ENCODE measurements at regions not wholly inside any gene's neighbourhood (a gene's known extent, or its start where the extent isn't known, plus 50 kb on each side); places are given as distances from the start of the nearest gene placed in this dataset.
"Not testable (repeated sequence)": the region's sequence is repeated elsewhere in the genome, so short reads cannot be mapped to it uniquely, and the experiment has no call there.

- DNase-seq, result no peak
These were observed 50.5 kb upstream of the ADGRG2 start for GRCh38 chrX:19172741-19173140.

DNA sequence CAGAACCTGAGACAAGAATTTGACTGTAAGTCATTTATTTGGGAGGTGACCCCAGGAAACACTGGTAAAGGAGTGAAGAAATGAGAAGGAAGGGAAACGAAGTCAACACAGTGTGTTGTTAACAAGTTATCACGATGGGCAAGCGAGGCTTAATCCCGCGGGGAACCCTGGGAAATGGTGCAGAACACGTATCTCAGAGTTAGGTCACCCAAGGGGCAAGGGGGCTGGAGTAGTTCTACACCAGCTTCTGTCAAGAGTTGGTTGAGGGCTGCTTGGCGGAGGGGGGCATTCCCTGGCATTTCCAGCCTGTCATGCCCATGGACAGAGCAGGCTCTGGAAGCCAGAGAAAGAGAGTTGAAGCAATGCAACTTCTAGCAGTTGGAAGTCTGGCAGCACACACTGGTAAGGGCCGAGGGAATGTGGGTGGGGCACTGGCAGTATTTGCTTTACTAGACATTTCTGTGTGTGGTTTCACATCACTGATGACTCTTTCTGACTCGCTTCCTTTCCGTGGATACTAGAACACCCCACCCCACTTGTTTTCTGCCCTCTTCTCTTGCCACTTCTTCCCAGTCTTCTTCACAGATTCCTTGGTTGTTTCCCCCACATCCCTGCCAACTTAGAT, 52.2 kb upstream of the ADGRG2 start:
- peak; percentile 1 for DNase-seq

GRCh38 chrX:19176901-19177630, 54.8 kb upstream of the ADGRG2 start:
- DNase-seq, result no peak

- no peak for DNase-seq
These were observed 55.5 kb upstream of the ADGRG2 start for GRCh38 chrX:19177721-19178120.

DNA sequence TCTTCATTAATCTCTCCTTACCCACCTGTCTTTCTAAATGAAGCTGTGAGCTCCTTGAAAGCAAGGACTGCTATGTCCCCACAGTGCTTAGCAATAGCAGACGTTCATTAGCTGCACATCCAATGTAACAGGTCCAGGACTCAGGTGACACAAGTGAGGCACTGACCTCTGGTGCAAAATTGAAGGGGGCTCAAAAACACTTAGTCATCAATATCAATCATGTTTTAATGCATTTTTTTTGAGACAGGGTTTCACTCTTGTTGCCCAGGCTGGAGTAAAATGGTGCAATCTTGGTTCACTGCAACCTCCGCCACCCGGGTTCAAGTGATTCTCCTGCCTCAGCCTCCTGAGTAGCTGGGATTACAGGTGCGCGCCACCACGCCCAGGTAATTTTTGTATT, 56.1 kb upstream of the ADGRG2 start:
- no peak for DNase-seq

DNA sequence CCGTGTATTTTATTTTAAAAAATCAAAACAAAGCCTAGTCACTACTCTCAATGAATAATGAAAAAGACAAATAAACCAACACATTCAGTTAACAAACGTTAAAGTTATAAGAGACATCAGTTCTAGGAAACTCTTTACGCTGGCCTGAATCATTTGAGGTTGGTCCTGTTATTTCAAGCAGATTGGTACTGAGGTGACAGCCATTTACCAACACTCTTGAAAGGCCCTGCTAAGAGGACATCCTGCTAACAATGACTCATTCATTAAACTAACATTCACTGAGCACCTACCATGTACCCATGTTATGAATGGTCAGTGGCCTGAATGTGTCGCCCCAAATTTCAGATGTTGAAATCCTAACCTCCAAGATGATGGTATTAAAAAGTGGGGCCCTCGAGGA, 57.1 kb upstream of the ADGRG2 start:
- no peak for DNase-seq

GRCh38 chrX:19181345-19181744, 59.1 kb upstream of the ADGRG2 start:
- DNase-seq, result no peak

DNA sequence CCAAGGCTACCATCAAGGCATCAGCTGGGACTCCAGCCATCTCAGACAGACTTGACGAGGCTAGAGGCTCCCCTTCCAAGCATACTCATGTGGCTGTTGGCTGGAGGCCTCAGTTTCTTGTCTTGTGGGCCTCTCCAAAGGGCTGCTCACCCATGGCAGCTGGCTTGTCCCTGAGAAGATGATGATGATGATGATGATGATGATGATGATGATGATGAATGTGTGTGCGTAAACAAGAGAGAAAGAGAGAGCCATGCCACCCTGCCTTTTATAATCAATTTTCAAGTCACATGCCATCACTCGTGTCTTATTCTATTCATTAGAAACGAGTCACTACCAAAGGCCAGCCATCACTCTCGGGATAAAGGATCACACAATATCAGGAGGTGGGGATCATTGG, 60.5 kb upstream of the ADGRG2 start:
- DNase-seq, result no peak

DNA sequence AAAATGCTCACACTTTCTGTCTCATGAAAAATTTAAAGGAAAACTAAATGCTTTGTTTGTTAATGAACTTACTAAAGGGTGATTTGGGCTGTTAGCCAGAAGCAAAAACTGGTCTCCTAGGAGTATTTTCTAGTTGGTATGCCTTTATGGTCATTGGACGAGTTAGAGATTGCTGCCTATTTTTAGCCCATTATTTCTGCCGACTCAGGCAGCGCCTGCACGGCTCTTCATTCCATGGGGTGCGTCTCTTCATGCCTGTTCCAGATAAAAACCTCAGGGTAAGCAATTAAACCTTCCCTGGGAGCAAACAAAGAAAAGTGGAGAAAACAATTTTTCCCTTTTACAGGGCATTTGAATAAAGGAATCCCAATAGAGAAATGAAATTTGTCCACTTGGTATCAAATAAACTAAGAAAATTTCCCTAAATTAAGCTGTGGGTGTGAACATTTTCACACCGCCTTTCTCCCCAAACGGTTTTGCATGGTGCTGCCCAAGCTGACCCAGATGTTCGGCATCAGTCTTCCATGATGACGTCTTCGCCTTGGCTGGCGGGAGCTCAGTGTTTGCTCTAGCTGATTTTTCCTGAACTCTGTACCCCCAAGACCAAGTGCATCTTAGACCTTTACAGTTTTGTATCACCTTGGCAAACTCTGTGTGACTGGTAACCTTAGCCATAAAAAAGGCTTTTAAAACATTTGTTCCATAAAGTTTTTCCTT, 61.7 kb upstream of the ADGRG2 start:
- no peak for DNase-seq

DNA sequence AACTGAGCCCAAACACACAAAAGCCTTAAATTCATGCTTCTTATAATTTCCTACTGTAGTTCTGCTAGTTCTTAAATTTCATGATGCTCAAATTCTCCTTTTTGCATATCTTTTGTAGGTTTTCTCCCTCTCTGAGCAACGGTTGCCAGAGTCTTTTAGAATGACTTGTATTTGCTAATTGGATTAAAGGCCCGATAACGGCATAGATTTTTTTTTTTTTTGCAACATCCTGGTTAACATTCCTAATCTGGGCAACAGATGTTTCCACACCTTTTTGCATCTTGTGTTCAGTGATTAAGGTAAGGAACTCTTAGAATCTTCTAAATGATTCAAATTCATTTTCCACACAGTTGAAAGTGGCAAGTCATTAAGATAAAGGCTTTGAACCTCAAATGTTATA, 66.3 kb upstream of the ADGRG2 start:
- no peak for DNase-seq

GRCh38 chrX:19190902-19191301, 68.6 kb upstream of the ADGRG2 start:
- DNase-seq, result no peak

GRCh38 chrX:19193565-19193964, 71.3 kb upstream of the ADGRG2 start:
- DNase-seq, result no peak

GRCh38 chrX:19194285-19195242, 72.3 kb upstream of the ADGRG2 start:
- DNase-seq, result no peak

DNA sequence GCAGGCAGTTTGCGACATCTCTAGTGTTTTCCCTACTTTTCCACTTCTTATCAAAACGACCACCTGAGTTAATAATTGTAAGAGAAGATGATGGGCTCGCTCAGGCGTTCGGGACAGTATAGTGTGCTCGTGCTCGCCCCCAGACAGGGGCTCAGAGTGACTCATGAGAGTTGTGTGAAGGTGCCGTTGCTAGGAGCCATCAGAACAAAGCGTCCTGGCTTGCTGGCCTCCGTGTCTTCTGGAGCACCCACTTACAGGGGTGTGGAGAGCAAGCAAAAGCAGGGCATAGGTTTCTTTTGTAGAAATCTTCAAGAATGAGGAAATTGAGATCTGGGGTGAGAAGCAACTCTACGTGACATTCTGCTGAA, 73.0 kb upstream of the ADGRG2 start:
- DNase-seq, result no peak

- DNase-seq, result no peak
These were observed 76.2 kb upstream of the ADGRG2 start for GRCh38 chrX:19198473-19198872.

- DNase-seq, result no peak
These were observed 79.9 kb upstream of the ADGRG2 start for GRCh38 chrX:19202171-19202570.

DNA sequence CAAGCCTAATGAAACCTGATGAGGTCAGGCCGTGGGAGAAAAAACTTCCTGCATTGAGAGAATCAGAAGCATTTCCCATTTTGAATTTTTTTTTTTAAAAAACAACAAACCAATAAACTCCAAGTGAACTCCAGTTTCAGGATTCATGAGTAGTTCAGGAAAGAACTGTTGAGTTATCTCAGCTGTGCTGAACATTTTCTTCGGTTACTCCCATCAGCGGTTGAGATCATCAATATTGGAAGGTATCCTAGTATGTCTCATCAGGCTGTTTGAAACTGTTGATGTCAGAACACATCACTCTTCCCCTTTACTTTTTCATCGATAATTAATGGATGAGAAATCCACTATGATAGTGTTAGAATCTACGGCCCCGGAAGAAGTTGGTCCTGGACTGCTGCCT, 82.4 kb upstream of the ADGRG2 start:
- DNase-seq, result no peak

- no peak for DNase-seq
These were observed 89.8 kb upstream of the ADGRG2 start for GRCh38 chrX:19212037-19212436.

DNA sequence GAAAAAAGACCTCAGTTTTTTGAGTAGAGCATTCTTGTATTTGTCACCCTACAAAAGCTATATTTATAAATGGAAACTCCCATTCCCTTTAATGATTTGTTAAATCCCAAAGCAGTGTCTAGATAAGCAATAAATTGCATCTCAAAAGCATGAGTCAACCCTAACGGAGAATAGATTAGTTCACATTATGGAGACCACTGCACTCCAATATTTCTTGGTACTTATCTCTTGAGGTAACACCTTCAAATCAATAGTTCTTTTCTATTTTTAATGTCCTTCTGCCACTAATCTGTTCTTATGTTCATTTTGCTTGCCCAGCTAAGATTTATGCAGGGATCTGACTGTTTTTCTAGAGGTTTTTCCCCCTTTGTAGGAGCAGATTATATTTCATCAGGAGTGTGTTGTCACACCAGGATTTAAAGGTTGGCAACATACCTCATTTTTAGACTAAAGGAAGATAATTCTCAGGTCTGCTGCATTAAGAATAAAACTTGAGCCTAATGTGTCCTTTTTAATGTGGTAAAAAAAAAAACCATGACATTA, 91.4 kb upstream of the ADGRG2 start:
- DNase-seq, result no peak

GRCh38 chrX:19214311-19214710, 92.0 kb upstream of the ADGRG2 start:
- DNase-seq, result no peak

GRCh38 chrX:19225909-19226308, 103.6 kb upstream of the ADGRG2 start:
- DNase-seq, result no peak

DNA sequence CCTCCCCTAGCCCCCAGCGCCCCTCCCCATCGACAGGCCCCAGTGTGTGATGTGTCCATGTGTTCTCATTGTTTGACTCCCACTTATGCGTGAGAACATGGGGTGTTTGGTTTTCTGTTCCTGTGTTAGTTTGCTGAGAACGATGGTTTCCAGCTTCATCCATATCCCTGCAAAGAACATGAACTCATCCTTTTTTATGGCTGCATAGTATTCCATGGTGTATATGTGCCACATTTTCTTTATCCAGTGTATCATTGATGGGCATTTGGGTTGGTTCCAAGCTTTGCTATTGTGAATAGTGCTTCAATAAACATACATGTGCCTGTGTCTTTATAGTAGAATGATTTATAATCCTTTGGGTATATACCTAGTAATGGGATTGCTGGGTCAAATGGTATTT, 107.6 kb upstream of the ADGRG2 start:
- not testable (repeated sequence) for DNase-seq

- no peak for DNase-seq
These were observed 105.8 kb upstream of the PDHA1 start for GRCh38 chrX:19237901-19238300.
